ENCODE measurements at regions not wholly inside any gene's neighbourhood (a gene's known extent, or its start where the extent isn't known, plus 50 kb on each side); places are given as distances from the start of the nearest gene placed in this dataset.

GRCh38 chr10:128811511-128811910 is 655.5 kb upstream of the MGMT start:
- CTCF ChIA-PET, result no interaction called here
- Histone ChIP-seq H4K20me1 (replicated peaks; ENCODE audit: control insufficient read depth, extremely low read depth, insufficient read depth, low read length) (no peaks in the 10 kb centered on the region), H3K9ac (replicated peaks; ENCODE audit: extremely low read depth, insufficient read depth, low read length) (no peak overlapping the region), H3K79me2 (ENCODE audit: control insufficient read depth, insufficient read depth, low read length) (no peaks in the 10 kb centered on the region), H3K27me3 (ENCODE audit: control insufficient read depth in 2 of 2, insufficient read depth in 2 of 2, low read length in 2 of 2) (no peaks in the 10 kb centered on the region), H3K4me3 (replicated peaks in 1 of 3; ENCODE audit: insufficient read depth in 1 of 3, low read depth in 1 of 3, low read length in 3 of 3) (no peak overlapping the region), H3K4me1 (ENCODE audit: control insufficient read depth, extremely low read depth, insufficient read depth, low read length) (no peaks in the 10 kb centered on the region), H3K4me2 (ENCODE audit: insufficient read depth, low read length) (no peak overlapping the region), H2AFZ (ENCODE audit: low read depth, low read length) (no peak overlapping the region), H3K27ac (ENCODE audit: insufficient read depth, low read depth, low read length) (no peak overlapping the region), H3K9me1 (replicated peaks; ENCODE audit: control insufficient read depth, extremely low read depth, insufficient read depth, low read length) (no peaks in the 10 kb centered on the region), H3K36me3 (ENCODE audit: control insufficient read depth in 2 of 2, extremely low read depth in 1 of 2, insufficient read depth in 2 of 2, low read length in 2 of 2) (no peaks in the 10 kb centered on the region), H3K9me3 (replicated peaks; ENCODE audit: control insufficient read depth, insufficient read depth, low read length) (no peaks in the 10 kb centered on the region)
- no peak for TF ChIP-seq EZH2 (IDR thresholded peaks at IDR 0.05; ENCODE audit: borderline replicate concordance, low read depth, low read length, severe bottlenecking)
- TF ChIP-seq GATA2 (IDR thresholded peaks at IDR 0.05; ENCODE audit: insufficient read depth, insufficient read length, low read depth, low read length), result no peak
- no peak for TF ChIP-seq MAX (IDR thresholded peaks at IDR 0.05; ENCODE audit: insufficient read depth, insufficient read length)
- dilution Hi-C loops (cut with MboI; ENCODE audit: extremely low pct_ligation_motif_present, low sequenced_read_pairs) (no loop called here), intact Hi-C loops (cut with micrococcal nuclease) (no loop called here)
- POLR2A ChIA-PET, result no interaction called here
- BruUV-seq (replicated peaks), result no TSS peak
- FAIRE-seq, result no peak
- no peak for DNase-seq (ENCODE audit: low read depth, low spot score)

GRCh38 chr10:128812000-128812399 is 655.0 kb upstream of the MGMT start:
- TF ChIP-seq GATA2 (IDR thresholded peaks at IDR 0.05; ENCODE audit: insufficient read depth, insufficient read length, low read depth, low read length), result no peak
- no peak for TF ChIP-seq FOS (IDR thresholded peaks at IDR 0.05; ENCODE audit: borderline replicate concordance, insufficient read depth, low read length)
- TF ChIP-seq POLR2A (IDR thresholded peaks at IDR 0.05; ENCODE audit: low read depth, low read length), result no peak
- no peak for TF ChIP-seq MYC (IDR thresholded peaks at IDR 0.05; ENCODE audit: low read depth, low read length)
- no peak for TF ChIP-seq JUN (IDR thresholded peaks at IDR 0.05; ENCODE audit: borderline replicate concordance, insufficient read depth, insufficient read length, low read depth)
- TF ChIP-seq MAX (IDR thresholded peaks at IDR 0.05; ENCODE audit: insufficient read depth, insufficient read length), result no peak
- TF ChIP-seq CTCF (IDR thresholded peaks at IDR 0.05; ENCODE audit: extremely low read depth in 1 of 2, insufficient read depth in 1 of 2, low read depth in 1 of 2, low read length in 2 of 2), result no peak
- no peak for TF ChIP-seq EZH2 (IDR thresholded peaks at IDR 0.05; ENCODE audit: borderline replicate concordance, low read depth, low read length, severe bottlenecking)
- no peaks in the 10 kb centered on the region for H4K20me1 ChIP-seq (replicated peaks; ENCODE audit: control insufficient read depth, extremely low read depth, insufficient read depth, low read length)
- no peak overlapping the region for H3K4me3 ChIP-seq (replicated peaks in 1 of 3; ENCODE audit: insufficient read depth in 1 of 3, low read depth in 1 of 3, low read length in 3 of 3)
- DNase-seq (ENCODE audit: low read depth, low spot score) (no peak), FAIRE-seq (no peak)
- no peaks in the 10 kb centered on the region for H3K9me3 ChIP-seq (replicated peaks; ENCODE audit: control insufficient read depth, insufficient read depth, low read length)
- H3K27ac ChIP-seq (ENCODE audit: insufficient read depth, low read depth, low read length), result no peak overlapping the region
- intact Hi-C loops (cut with micrococcal nuclease), result no loop called here
- H3K9ac ChIP-seq (replicated peaks; ENCODE audit: extremely low read depth, insufficient read depth, low read length), result no peak overlapping the region
- BruUV-seq (replicated peaks), result no TSS peak
- POLR2A ChIA-PET, result no interaction called here
- dilution Hi-C loops (cut with MboI; ENCODE audit: extremely low pct_ligation_motif_present, low sequenced_read_pairs), result no loop called here
- H3K4me2 ChIP-seq (ENCODE audit: insufficient read depth, low read length), result no peak overlapping the region
- no peaks in the 10 kb centered on the region for H3K9me1 ChIP-seq (replicated peaks; ENCODE audit: control insufficient read depth, extremely low read depth, insufficient read depth, low read length)
- no peaks in the 10 kb centered on the region for H3K36me3 ChIP-seq (ENCODE audit: control insufficient read depth in 2 of 2, extremely low read depth in 1 of 2, insufficient read depth in 2 of 2, low read length in 2 of 2)
- H2AFZ ChIP-seq (ENCODE audit: low read depth, low read length), result no peak overlapping the region
- H3K4me1 ChIP-seq (ENCODE audit: control insufficient read depth, extremely low read depth, insufficient read depth, low read length), result no peaks in the 10 kb centered on the region
- CTCF ChIA-PET, result no interaction called here
- H3K27me3 ChIP-seq (ENCODE audit: control insufficient read depth in 2 of 2, insufficient read depth in 2 of 2, low read length in 2 of 2), result no peaks in the 10 kb centered on the region
- H3K79me2 ChIP-seq (ENCODE audit: control insufficient read depth, insufficient read depth, low read length), result no peaks in the 10 kb centered on the region
